Gastrocnemius medialis (tissue), 4 donors: ENCODE measurements at regions not wholly inside any gene's neighbourhood (a gene's known extent, or its start where the extent isn't known, plus 50 kb on each side); places are given as distances from the start of the nearest gene placed in this dataset.

ENCODE experiments used
- CTCF ChIP-seq, 5 experiments: fragments of 450-650 bp in 3 of 5; fragments of 200-600 bp in 2 of 5; sonication (generic) in 2 of 5; IDR thresholded peaks in 4 of 5; conservative IDR thresholded peaks in 1 of 5; 1 replicate in 4 of 5; 2 replicates in 1 of 5; pipeline ENCODE4 v1.5.1; 2016 to 2019; ENCODE audit warnings: antibody characterized with exemption in 5 of 5, mild to moderate bottlenecking in 3 of 5, moderate library complexity in 3 of 5
- POLR2A ChIP-seq, 2 donors: fragments of 450-650 bp; IDR thresholded peaks; one replicate each; pipeline ENCODE4 v1.6.1; 2017; ENCODE audit warnings: antibody characterized with exemption in 2 of 2, mild to moderate bottlenecking in 2 of 2, moderate library complexity in 2 of 2

GRCh38 chr9:7265181-7265580 lies 507.4 kb downstream of the KDM4C start:
- TF ChIP-seq CTCF (IDR thresholded peaks at IDR 0.05 in 4 of 5, conservative IDR thresholded peaks at IDR 0.05 in 1 of 5) (no peak), POLR2A (IDR thresholded peaks at IDR 0.05) (no peak)
